Heart left ventricle (tissue), 13 donors: ENCODE measurements at regions not wholly inside any gene's neighbourhood (a gene's known extent, or its start where the extent isn't known, plus 50 kb on each side); places are given as distances from the start of the nearest gene placed in this dataset.

ENCODE experiments used
- CTCF ChIP-seq, 12 donors: fragments of 200-600 bp; sonication (generic) in 4 of 12; IDR thresholded peaks; one replicate each; pipeline versions ENCODE4 v1.5.0 to v1.8.0; 2018 to 2022; ENCODE audit warnings: antibody characterized with exemption in 12 of 12, mild to moderate bottlenecking in 5 of 12
- POLR2A ChIP-seq, 2 donors: fragments of 450-650 bp; IDR thresholded peaks; one replicate each; pipeline ENCODE4 v1.6.1; 2017; ENCODE audit warnings: antibody characterized with exemption in 2 of 2, mild to moderate bottlenecking in 2 of 2, moderate library complexity in 2 of 2
- donor health status: ischemic (EF 13 %, LVEDD 7.1; RV severe dilation, severe dysfunction).
- donor health status: DM: no; HTN: yes; CAD: no.
- donor health status: DM: no; HTN: no; CAD: no.
- donor health status: ischemic (EF 25% LVEDD 6.9; RV normal size, moderate dysfunction).
- donor health status: ischemic (EF 25% LVEDD 5.7; RV mildly dilated, moderate dysfunction).
- donor health status: ischemic (EF 35%, LVEDD 5.7; RV mildly dilated, moderate dysfunction).
- donor health status: nonischemic (EF 11% LVEDD 7.7; RV severe dilation, severe dysfunction).
- donor health status: DM: yes; HTN: yes; CAD: no.
- donor health status: PGD.
- donor health status: ischemic (EF 29% LVEDD 5.4; RV normal size, mild dysfunction).
- donor health status: nonischemic (EF 23%, LVEDD 6.1; RV moderate dilation, normal function).

GRCh38 chr14:104333646-104334423 is 195.4 kb downstream of the KIF26A start:
- TF ChIP-seq CTCF (IDR thresholded peaks at IDR 0.05) (no peak), POLR2A (IDR thresholded peaks at IDR 0.05) (no peak)
